MM.1S (cell line): ENCODE measurements at regions not wholly inside any gene's neighbourhood (a gene's known extent, or its start where the extent isn't known, plus 50 kb on each side); places are given as distances from the start of the nearest gene placed in this dataset.

Experiments
- DNase-seq: peaks from one replicate; pipeline ENCODE4 v3.0.0-alpha.2; 2015
- H2AFZ ChIP-seq: fragments of 300-600 bp; sonication (generic); 2 replicates; pipeline ENCODE4 v1.6.0; 2016; ENCODE audit warnings: antibody characterized with exemption, low read length
- H3F3A ChIP-seq: fragments of 300-600 bp; sonication (generic); 2 replicates; pipeline ENCODE4 v1.6.1; 2016; ENCODE audit warnings: mild to moderate bottlenecking, antibody characterized with exemption, low read length, moderate library complexity, mixed read lengths; ENCODE audit not compliant: insufficient read depth
- H3K27ac ChIP-seq: fragments of 300-600 bp; sonication (generic); 2 replicates; pipeline ENCODE4 v1.5.1; 2016; ENCODE audit warnings: mild to moderate bottlenecking, low read length
- H3K27me3 ChIP-seq: fragments of 300-600 bp; sonication (generic); replicated peaks from 2 replicates; pipeline ENCODE4 v1.6.0; 2016; ENCODE audit warnings: low read length; ENCODE audit not compliant: insufficient read depth
- H3K36me3 ChIP-seq: fragments of 300-600 bp; sonication (generic); replicated peaks from 2 replicates; pipeline ENCODE4 v1.6.1; 2016; ENCODE audit warnings: mild to moderate bottlenecking, low read length, mixed read lengths; ENCODE audit not compliant: insufficient read depth
- H3K4me1 ChIP-seq: fragments of 300-600 bp; sonication (generic); 2 replicates; pipeline ENCODE4 v1.6.1; 2016; ENCODE audit warnings: low read length, mixed read lengths
- H3K4me2 ChIP-seq: fragments of 300-600 bp; sonication (generic); 2 replicates; pipeline ENCODE4 v1.6.0; 2016; ENCODE audit warnings: low read depth, low read length
- H3K4me3 ChIP-seq: fragments of 300-600 bp; sonication (generic); 2 replicates; pipeline ENCODE4 v1.5.1; 2016; ENCODE audit warnings: low read length, mixed read lengths
- H3K79me2 ChIP-seq: fragments of 300-600 bp; sonication (generic); 2 replicates; pipeline ENCODE4 v1.6.1; 2016; ENCODE audit warnings: mixed run types, low read length, mixed read lengths
- H3K9ac ChIP-seq: fragments of 300-600 bp; sonication (generic); 2 replicates; pipeline ENCODE4 v1.6.1; 2016; ENCODE audit warnings: low read length, mixed read lengths
- H3K9me2 ChIP-seq: fragments of 300-600 bp; sonication (generic); replicated peaks from 2 replicates; pipeline ENCODE4 v1.6.1; 2016; ENCODE audit warnings: mild to moderate bottlenecking, low read length, mixed read lengths; ENCODE audit not compliant: insufficient read depth
- H3K9me3 ChIP-seq: fragments of 300-600 bp; sonication (generic); replicated peaks from 2 replicates; pipeline ENCODE4 v1.6.1; 2016; ENCODE audit warnings: mild to moderate bottlenecking, low read length, mixed read lengths; ENCODE audit not compliant: insufficient read depth
- H4K20me1 ChIP-seq: fragments of 300-600 bp; sonication (generic); 2 replicates; pipeline ENCODE4 v1.6.1; 2016; ENCODE audit warnings: mild to moderate bottlenecking, low read length, moderate library complexity, mixed read lengths; ENCODE audit not compliant: insufficient read depth
- EZH2 ChIP-seq: fragments of 300-600 bp; sonication (generic); optimal IDR thresholded peaks from 2 replicates; pipeline ENCODE3; 2017; ENCODE audit warnings: low read depth, mild to moderate bottlenecking, antibody characterized with exemption, low read length, mixed read lengths
- EZH2phosphoT487 ChIP-seq: fragments of 300-600 bp; sonication (generic); IDR thresholded peaks from 2 replicates; pipeline ENCODE4 v1.6.1; 2018; ENCODE audit warnings: antibody characterized with exemption, low read length
- TF ChIP-seq, protein P1 (sequence below): fragments of 300-600 bp; sonication (generic); IDR thresholded peaks from 2 replicates; pipeline ENCODE4 v1.5.1; 2016; ENCODE audit warnings: antibody characterized with exemption, low read length, mixed read lengths

DNA sequence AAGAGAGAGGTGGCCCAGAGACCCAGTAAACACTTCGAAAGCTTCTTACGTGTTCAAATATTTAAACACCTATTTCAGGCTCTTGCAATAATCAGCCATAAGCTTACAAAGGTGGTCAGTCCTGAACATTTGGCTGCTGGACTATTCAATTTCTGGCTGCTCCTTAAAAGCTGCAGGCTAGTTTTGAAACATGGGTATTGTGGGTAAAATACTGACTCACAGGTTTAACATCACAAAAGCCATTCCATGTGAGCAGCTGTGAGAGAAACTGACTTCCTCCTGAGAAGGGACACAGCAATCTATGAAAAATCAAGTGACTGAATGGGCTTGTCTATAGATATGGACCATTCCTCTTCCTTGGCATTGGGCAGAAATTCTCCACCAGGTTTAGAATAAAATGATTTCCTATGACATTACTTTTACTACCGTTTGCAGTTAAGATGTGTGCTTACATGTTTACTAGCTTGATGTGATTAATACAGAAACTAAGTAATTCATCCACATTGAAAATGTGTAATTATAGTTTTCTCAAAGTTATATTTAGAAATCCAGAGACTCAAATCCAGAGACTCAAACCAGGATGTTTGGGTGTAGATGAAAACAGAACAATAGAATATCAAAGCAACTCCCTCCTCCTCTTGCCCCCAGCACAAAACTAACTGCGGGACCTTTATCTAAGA lies 252.3 kb downstream of the GATA3 start:
- no peak overlapping the region for H2AFZ ChIP-seq
- H3K36me3 ChIP-seq = no peaks in the 10 kb centered on the region
- no peaks in the 10 kb centered on the region for H3K79me2 ChIP-seq
- H3K9me2 ChIP-seq = no peaks in the 10 kb centered on the region
- H4K20me1 ChIP-seq = no peaks in the 10 kb centered on the region
- no peaks in the 10 kb centered on the region for H3K27me3 ChIP-seq
- H3K9me3 ChIP-seq = no peaks in the 10 kb centered on the region
- no peak overlapping the region for H3K4me3 ChIP-seq
- no peak overlapping the region for H3K9ac ChIP-seq
- H3K4me1 ChIP-seq = no peaks in the 10 kb centered on the region
- no peaks in the 10 kb centered on the region for H3F3A ChIP-seq
- TF ChIP-seq, protein P1, sequence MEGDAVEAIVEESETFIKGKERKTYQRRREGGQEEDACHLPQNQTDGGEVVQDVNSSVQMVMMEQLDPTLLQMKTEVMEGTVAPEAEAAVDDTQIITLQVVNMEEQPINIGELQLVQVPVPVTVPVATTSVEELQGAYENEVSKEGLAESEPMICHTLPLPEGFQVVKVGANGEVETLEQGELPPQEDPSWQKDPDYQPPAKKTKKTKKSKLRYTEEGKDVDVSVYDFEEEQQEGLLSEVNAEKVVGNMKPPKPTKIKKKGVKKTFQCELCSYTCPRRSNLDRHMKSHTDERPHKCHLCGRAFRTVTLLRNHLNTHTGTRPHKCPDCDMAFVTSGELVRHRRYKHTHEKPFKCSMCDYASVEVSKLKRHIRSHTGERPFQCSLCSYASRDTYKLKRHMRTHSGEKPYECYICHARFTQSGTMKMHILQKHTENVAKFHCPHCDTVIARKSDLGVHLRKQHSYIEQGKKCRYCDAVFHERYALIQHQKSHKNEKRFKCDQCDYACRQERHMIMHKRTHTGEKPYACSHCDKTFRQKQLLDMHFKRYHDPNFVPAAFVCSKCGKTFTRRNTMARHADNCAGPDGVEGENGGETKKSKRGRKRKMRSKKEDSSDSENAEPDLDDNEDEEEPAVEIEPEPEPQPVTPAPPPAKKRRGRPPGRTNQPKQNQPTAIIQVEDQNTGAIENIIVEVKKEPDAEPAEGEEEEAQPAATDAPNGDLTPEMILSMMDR = no peak
- TF ChIP-seq EZH2phosphoT487 (no peak), EZH2 (no peak)
- no peak for DNase-seq
- no peak overlapping the region for H3K27ac ChIP-seq
- no peak overlapping the region for H3K4me2 ChIP-seq

GRCh38 chr10:8310930-8311329 lies 256.4 kb downstream of the GATA3 start:
- Histone ChIP-seq H2AFZ (no peak overlapping the region), H3K27ac (no peak overlapping the region), H3K9me3 (no peaks in the 10 kb centered on the region), H4K20me1 (no peaks in the 10 kb centered on the region), H3K4me3 (no peak overlapping the region), H3K36me3 (no peaks in the 10 kb centered on the region), H3K4me2 (no peak overlapping the region), H3K9me2 (no peaks in the 10 kb centered on the region), H3F3A (no peaks in the 10 kb centered on the region), H3K9ac (no peak overlapping the region), H3K4me1 (no peaks in the 10 kb centered on the region), H3K79me2 (no peaks in the 10 kb centered on the region), H3K27me3 (no peaks in the 10 kb centered on the region)
- no peak for TF ChIP-seq EZH2
- TF ChIP-seq, protein P1 = no peak
- no peak for TF ChIP-seq EZH2phosphoT487
- DNase-seq = no peak

- H3K27me3 ChIP-seq = no peaks in the 10 kb centered on the region
- H3K79me2 ChIP-seq = no peaks in the 10 kb centered on the region
- H3K9me3 ChIP-seq = no peaks in the 10 kb centered on the region
- no peak overlapping the region for H2AFZ ChIP-seq
- TF ChIP-seq, protein P1 = no peak
- TF ChIP-seq EZH2phosphoT487 (no peak), EZH2 (no peak)
- no peak overlapping the region for H3K9ac ChIP-seq
- H3K4me3 ChIP-seq = no peak overlapping the region
- no peaks in the 10 kb centered on the region for H3K4me1 ChIP-seq
- DNase-seq = no peak
- H3K4me2 ChIP-seq = no peak overlapping the region
- H4K20me1 ChIP-seq = no peaks in the 10 kb centered on the region
- no peaks in the 10 kb centered on the region for H3F3A ChIP-seq
- no peaks in the 10 kb centered on the region for H3K9me2 ChIP-seq
- H3K27ac ChIP-seq = no peak overlapping the region
- H3K36me3 ChIP-seq = no peaks in the 10 kb centered on the region
Observed at GRCh38 chr10:8311526-8312070, 257.1 kb downstream of the GATA3 start.
